NCI-H748 treated with DMSO at 0.1 percent for 48 hours (cell line): ENCODE measurements at regions not wholly inside any gene's neighbourhood (a gene's known extent, or its start where the extent isn't known, plus 50 kb on each side); places are given as distances from the start of the nearest gene placed in this dataset.
A peak's percentile ranks its signal among the peaks of the same experiment; 100 is the strongest.
"Not testable (repeated sequence)": the region's sequence is repeated elsewhere in the genome, so short reads cannot be mapped to it uniquely, and the experiment has no call there.

Source experiments
- DNase-seq: peaks from one replicate; lab custom pipeline; 2025; lab: John Stamatoyannopoulos, UW

DNA sequence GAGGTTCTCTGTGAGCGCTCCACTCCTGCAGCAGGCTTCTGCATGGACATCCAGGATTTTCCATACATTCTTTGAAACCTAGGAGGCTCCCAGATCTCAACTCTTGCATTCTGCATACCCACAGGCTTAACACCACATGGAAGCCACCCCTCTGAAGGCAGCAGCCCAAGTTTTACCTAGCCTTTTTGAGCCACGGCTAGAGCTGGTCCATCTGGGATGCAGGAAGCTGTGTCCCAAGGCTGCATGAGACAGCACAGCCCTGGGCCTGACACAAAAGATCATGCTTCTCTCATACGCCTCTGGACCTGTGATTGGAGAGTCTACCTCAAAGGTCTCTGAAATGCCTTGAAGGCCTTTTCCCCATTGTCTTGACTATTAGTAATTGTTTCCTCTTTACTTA lies 53.6 kb upstream of the RPRM start:
- no peak for DNase-seq

GRCh38 chr2:153533803-153534202 lies 55.2 kb upstream of the RPRM start:
- DNase-seq = not testable (repeated sequence)

DNA sequence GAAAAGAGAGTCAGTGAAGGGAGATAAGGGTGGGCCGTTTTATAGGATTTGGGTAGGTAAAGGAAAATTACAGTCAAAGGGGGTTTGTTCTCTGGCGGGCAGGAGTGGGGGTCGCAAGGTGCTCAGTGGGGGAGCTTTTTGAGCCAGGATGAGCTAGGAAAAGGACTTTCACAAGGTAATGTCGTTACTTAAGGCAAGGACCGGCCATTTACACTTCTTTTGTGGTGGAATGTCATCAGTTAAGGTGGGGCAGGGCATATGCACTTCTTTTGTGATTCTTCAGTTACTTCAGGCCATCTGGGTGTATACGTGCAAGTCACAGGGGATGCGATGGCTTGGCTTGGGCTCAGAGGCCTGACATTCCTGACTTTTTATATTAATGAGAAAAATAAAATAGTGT lies 56.0 kb upstream of the RPRM start:
- not testable (repeated sequence) for DNase-seq

DNA sequence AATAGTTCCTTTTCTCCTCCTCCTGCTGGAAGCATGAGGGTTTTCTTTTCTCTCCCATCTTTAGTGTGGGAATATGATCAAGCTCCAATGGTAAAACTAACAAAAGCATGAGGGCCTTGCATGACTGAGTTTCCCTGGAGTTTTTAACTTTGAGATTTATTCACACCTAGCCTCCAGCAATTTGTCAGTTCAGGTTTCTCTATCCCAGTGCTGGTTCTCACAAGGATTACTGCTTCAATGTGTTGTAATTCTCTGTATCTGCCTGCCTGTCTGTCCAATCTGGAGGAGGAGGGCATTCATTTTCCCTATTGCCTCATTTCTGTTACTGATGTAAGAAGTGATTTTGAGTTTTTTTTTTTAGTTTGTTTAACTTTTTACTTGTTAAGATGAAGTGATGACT lies 57.6 kb upstream of the RPRM start:
- no peak for DNase-seq

DNA sequence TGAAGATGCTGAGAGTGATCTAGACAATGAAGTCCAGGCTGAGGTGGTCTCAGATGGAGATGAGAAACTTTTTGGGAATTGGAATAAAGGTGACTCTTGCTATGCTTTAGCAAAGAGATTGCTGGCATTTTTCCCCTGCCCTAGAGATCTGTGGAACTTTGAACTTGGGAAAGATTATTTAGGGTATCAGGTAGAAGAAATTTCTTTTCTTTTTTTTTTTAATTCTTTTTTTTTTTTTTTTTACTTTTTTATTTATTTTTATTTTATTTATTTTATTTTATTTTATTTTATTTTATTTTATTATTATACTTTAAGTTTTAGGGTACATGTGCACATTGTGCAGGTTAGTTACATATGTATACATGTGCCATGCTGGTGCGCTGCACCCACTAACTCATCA lies 59.5 kb upstream of the RPRM start:
- DNase-seq = not testable (repeated sequence)

- peak; percentile 66 for DNase-seq
Measured at GRCh38 chr2:153543635-153544071, 65.1 kb upstream of the RPRM start.

GRCh38 chr2:153546358-153546757 lies 67.8 kb upstream of the RPRM start:
- no peak for DNase-seq

- DNase-seq = no peak
Measured at GRCh38 chr2:153548536-153548935, 70.0 kb upstream of the RPRM start.

DNA sequence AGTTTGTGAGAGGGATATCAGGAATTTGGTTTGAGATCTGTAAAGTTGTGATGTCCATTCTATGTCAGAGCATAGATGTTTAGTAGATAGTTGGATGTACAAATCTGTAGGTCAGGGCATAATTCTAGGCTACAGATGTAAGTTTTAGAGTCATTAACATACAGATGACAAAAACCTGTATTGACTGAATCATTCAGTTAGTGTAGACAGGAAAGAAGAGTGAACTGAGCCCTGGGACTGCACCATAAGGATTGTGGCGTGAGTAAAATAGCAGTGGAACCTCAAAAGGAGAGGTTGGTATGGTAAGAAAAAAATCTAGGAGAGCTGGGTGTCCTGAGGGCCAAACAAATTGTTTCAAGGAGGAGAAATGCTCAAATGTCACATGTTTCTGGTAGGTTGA lies 73.1 kb upstream of the RPRM start:
- DNase-seq = no peak

DNA sequence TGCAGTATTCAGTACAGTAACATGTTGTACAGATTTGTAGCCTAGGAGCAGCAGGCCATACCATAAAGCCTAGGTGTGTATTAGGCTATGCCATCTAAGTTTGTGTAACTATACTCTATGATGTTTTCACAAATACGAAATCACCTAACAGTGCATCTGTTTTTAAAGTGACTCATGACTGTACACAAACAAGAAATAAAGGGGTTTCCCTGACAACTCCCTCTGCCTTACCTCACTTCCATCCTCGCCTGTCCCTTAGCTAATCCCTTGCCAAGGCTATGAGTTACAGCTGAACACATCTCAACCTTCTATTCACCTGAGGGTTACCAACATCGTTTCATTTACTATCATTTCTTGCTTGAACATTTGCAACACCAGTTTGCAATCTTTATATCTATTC lies 78.6 kb upstream of the RPRM start:
- DNase-seq = no peak

- DNase-seq = no peak
Measured at GRCh38 chr2:153557714-153558113, 79.2 kb upstream of the RPRM start.

- DNase-seq = no peak
Measured at GRCh38 chr2:153558247-153558646, 79.7 kb upstream of the RPRM start.

DNA sequence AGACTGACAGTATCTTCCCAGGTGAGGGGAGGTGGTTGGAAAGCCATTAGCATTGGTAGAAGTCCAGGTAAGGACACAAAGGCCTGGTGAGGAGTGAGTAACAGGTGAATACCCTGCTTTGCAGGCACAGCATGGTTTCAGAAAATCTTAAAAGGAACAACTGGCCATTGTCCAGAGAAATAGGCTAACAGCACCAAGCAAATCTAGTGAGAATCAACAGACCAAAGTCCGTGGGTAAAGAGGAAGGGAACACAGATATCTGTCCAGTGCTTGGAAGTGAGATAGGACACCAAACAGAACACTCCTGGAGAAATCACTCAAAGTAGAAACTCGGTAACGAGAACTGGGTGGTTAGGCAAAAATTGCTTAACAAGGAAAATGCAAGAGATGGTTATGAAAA lies 88.8 kb upstream of the RPRM start:
- DNase-seq = no peak

DNA sequence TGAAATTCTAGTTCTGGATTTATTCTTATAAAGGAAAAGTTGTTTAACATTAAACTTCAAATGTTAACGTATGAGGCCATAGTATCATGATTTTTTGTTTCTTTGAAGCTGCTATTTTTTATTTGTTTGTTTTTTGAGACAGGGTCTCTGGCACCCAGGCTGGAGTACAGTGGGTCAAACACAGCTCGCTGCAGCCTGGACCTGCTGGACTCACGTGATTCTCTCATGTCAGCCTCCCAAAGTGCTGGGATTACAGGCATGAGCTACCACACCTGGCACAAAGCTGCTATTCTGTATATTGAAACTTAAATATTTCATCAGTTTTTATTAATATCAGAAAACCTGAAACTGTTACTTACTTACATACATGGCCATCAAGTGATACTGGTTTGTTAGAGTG lies 89.5 kb upstream of the RPRM start:
- DNase-seq = no peak

GRCh38 chr2:153575171-153575853 lies 96.8 kb upstream of the RPRM start:
- DNase-seq = no peak

DNA sequence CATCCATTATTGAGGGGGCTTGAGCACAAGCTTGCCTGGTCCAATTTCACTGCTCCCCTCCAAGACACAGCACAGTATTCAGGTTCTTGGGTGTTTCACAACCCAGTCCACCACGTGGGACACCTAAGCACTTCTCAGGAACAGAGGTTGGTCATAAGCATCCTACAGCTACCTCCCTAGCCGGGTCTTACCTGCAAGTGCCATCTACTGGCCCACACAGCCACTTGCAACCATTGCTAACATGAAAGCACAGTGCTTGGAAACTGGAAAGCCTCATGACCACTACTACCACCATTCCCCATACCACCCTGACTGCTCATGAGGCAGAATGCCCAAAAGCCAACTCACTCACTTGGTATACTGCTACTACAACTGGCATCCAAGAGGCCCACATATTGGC lies 105.7 kb upstream of the RPRM start:
- no peak for DNase-seq

GRCh38 chr2:153588408-153588807 lies 109.8 kb upstream of the RPRM start:
- DNase-seq = no peak

DNA sequence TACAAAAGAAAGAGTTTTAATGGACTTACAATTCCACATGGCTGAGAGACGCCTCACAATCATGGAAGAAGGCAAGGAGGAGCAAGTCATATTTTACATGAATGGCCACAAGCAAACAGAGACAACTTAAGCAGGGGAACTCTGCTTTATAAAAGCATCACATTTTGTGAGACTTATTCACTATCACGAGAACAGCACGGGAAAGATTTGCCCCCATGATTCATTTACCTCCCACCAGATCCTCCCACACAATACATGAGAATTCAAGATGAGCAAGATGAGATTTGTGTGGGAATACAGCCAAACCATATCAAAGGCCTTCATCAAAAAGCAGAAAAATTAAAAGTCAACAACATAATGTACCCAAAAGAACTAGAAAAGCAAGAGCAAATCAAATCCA lies 111.0 kb upstream of the RPRM start:
- DNase-seq = no peak

GRCh38 chr2:153593086-153593485 lies 114.5 kb upstream of the RPRM start:
- not testable (repeated sequence) for DNase-seq

GRCh38 chr2:153595939-153596338 lies 117.4 kb upstream of the RPRM start:
- peak; percentile 59 for DNase-seq

- no peak for DNase-seq
Measured at GRCh38 chr2:153601812-153602211, 123.2 kb upstream of the RPRM start.

GRCh38 chr2:153604133-153604532 lies 125.6 kb upstream of the RPRM start:
- DNase-seq = peak; percentile 41

GRCh38 chr2:153606623-153607022 lies 128.1 kb upstream of the RPRM start:
- no peak for DNase-seq

DNA sequence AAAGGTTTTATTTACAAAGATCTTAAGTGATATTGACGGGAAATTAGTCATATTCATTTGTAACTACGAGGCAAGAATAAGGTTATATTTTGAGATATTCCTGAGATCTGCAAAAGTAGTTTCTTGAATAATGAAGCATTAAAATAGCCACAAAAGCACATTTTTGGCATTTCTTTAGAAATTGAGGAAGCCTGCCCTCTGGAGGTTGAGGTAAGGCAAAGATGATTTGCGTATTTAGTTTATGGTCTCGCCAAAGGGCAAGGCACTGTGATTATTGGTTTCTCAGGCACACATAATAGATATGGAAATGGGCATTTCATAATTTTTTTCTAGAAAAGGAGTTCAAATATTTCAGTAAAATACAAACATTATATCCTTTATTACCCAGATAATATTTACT lies 143.7 kb upstream of the RPRM start:
- no peak for DNase-seq

GRCh38 chr2:153623020-153623419 lies 144.5 kb upstream of the RPRM start:
- DNase-seq = no peak
